ENCODE measurements at regions not wholly inside any gene's neighbourhood (a gene's known extent, or its start where the extent isn't known, plus 50 kb on each side); places are given as distances from the start of the nearest gene placed in this dataset.

DNA sequence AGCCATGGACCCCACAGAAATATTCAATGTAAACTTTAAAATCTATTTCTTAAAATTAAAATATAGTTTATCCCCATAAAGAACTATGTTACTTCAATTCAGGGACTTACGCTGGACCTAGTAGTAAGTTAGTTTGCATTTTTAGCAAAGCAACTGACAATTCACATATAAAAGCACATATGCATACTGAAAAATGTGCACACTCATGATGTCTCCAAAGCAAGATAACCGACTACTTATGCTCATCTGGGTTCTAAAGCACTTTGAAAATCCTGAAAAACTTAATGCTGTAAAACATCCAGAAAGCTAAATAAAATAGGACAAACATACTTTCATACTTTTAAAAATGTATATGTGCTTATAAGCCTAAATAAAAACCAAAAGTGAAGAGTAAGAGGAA lies 264.4 kb upstream of the GAS1 start:
- DNase-seq: no peak

DNA sequence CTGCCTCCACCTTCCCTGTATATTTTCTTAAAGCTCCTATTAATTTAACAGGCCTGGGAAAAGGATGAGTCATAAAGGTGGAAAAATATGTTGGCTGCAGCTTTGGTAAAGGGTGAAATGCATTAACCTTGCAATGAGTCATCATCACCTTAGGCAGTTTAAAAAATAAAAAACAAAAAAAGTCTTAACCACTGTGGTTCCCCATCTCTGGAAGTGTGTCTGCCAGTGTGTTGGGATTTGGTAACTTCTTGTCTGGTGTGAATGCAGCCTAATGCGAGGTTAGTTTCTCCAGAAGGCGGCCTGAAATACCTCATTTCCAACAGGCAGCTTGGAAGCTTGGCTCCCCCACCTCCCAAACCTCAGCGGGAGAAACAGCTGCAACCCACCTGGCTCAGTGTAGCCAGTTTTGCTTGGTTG lies 265.3 kb upstream of the GAS1 start:
- DNase-seq: no peak

DNA sequence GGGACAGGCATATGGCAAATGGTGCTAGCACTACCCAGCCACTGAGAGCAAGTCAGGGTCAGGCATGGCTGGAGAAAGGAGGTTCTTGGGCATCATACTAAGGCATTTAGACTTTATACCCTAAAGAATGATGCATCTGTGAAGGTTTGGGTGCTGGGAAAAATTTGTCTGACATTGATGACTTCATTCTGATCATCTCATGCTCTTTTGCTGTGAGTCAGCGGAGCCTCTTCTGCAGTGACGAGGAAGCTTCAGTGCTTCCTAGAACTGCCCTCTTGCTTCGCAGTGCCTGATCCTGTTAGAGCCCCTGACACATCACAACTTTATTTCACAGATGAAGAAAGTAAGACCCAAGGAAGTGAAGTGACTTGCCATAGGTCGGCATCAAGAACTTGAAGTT lies 266.6 kb upstream of the GAS1 start:
- no peak for DNase-seq

DNA sequence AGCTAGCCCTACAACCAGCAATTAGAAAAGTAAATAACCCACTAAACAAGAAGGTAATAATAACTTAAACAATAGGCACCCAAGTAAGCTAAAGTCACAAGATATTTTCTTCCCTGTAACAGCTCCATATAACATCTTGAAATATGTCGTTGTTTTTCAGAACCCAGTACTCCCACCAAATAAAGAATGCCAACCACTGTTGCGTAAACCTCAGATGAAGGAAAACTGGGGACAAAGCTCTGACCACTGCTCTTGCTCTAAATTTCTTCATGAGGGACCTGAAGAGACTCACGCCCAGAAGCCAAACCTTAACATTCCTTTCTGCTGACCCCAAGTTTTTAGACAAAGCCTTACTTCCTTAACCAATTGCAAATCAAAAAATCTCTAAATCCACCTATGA lies 267.7 kb upstream of the GAS1 start:
- no peak for DNase-seq

DNA sequence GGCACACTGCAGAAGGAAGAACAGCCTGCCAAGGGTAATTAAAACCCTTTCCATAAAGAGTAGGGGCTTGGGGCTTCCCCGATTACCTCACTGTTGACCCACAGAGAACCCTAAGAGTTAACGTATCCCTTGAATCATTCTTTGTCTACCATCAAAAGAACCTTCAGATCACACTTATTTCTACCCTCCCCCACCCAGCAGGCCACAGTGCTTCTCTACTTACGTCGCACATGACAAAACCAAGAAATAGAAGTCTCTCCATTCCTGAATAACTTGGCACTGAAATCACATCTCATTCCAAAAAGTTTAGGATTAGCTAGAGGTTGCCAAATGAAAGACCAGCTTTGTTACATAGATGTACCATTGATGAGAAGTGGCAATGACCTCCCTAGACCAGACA lies 268.7 kb upstream of the GAS1 start:
- no peak for DNase-seq

DNA sequence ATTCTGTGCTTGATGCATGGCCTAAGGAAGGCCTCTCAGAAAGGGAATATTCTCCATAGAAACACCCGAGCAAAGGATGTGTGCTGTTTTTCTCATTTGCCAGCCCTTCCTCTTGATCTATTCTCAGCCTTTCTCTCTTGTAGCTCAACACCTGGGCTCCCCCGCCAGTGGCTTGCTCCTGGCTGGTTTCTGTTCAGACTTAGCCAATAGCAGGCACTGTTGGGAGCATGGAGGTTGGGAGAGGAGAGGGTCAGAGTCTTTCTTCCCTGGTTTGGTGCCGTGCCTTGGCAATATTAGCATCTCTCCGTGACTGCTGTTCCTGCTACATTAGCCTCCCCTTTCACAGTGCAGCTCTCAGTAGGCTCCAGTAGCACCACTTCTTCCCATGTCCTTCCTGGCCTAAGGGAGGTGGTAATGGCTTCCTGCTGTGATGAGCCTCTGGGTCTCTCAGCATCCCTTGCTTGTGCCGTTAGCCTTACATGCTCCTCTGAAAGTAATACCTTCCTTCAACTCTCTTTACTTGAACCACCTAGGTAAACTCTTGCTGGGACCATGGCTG lies 269.7 kb upstream of the GAS1 start:
- DNase-seq: no peak

DNA sequence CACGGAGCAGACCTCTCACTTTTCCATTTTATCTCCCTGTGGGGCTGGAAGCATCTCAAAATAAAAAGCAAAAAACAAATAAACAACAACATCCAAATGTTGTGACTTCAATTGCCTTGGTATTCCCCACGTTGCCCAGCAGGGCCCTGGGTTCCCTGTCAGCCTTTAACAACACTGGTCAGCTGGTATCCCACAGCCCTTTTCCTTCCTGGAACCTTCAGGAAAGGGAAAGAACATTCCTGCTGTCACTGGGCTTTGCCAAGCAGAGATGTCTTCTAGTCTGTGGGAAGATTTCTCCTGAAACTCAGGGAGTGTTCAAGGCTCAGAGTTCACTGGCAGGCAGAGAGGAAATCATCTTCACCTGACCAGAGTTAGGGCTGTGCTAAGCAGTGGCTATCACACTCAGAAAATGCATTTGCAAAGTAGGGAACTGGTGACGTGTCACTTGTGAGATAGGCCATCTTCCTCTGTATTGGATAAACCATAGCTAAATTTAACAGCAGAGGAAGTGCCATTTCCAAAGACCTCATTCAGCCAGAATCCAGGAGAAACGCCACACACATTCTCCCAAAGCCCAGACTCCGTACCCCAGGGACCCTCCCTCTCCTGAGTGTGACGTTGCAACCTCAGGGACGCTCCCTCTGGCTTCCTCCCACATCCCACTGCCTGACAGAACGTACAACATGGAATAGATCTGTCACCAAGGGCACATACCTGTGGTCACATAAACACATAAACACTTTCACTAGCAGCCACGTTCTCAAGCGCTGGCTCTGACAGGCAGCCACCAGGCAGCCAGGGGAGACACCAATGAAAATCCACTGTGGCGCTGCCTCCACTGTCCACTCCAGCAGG lies 274.0 kb upstream of the DAPK1 start:
- DNase-seq: no peak

DNA sequence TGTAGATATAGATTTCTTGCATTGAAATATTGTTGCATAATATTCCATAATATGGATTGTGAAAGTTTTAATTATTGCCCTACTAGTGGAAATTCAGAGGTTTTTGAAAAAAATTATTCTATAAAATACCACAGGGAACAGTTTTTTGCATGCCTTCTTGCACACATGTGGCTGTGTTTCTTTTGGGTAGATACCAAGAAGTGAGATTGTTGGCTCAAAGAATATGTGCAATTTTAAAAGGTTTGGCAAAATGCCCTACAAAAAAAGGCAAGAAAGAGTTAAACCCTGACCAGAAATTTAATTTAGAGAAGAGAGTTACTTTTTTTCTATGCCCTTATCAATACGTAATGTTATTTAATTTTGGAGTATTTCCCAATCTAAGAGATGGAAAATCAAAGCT lies 270.8 kb upstream of the DAPK1 start:
- DNase-seq: no peak

DNA sequence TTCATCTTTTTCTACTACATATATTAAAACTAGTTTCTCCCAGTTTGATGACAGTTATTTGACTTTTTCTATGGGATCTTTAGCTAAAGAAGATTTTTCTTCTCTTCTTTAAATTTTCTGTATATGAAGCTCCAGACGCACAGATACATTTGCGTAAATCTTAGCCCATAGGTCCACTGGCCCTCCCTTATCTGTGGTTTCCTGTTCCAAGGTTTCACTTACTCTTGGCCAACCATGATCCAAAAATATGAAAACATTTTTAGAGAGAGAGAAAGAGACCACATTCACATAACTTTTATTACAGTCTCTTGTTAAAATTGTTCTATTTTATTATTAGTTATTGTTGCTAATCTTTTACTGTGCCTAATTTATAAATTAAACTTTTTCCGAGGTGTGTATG lies 270.2 kb upstream of the DAPK1 start:
- DNase-seq: no peak

DNA sequence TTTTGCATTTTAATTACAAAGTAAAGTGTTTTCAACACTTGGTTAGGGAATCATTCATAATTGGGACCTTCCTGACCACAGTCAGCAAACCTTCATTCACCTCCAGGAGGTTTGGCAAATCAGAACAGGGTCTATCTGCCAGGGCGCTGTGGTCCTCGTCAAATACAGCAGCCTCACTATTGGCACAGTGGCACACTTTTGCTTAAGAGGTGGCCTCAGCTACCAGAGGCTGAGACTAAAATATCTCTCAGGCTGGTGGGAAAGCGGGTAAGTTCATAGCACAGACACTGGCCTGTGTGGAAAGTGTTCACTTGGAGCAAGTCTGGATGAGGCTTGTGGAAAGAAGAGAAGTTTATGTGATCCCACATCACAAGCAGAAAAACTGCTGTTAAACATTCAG lies 268.6 kb upstream of the DAPK1 start:
- DNase-seq: no peak

DNA sequence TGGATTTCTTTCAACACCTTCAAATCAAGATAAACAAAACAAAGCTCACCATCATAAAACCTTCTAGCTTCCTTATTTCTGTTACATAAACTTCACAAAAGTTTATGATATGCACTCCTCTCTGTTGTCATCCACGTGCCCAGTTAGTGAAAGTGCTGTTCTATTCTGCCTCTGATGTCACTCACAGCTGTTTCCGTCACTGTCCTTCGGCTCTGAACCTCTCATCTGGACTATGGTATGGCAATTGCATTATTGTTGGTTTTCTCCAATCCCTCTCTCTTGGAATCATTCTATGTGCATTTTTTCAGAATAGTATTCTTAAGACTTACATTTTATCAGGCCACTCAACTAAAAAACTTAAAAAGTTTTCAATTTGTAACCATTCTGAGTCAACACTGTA lies 264.2 kb upstream of the DAPK1 start:
- no peak for DNase-seq

DNA sequence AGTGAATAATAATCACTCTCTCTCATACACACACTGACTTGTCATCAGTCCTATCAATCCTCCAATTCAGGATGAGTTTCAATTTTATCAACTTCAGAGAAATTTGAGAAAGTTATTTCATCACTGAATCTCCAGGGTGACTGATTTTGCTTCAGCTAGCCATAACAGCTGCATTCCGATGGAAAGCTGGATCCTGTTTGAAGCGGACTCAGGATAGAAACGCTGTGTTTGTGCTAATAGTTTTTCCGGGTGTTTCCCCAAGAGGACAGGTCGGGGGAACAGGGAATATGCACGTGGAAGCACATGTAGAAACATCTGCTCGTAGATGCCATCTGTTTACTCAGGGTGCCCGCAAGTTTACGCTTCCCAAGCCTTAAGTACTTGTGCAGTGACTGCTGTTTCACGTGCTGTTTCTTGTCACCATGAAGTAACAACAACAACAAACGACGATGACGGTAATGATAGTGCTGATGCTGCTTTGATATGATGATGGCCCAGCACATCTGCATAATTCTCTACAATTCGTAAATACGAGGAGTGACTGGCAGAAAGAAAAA lies 263.7 kb upstream of the DAPK1 start:
- no peak for DNase-seq

DNA sequence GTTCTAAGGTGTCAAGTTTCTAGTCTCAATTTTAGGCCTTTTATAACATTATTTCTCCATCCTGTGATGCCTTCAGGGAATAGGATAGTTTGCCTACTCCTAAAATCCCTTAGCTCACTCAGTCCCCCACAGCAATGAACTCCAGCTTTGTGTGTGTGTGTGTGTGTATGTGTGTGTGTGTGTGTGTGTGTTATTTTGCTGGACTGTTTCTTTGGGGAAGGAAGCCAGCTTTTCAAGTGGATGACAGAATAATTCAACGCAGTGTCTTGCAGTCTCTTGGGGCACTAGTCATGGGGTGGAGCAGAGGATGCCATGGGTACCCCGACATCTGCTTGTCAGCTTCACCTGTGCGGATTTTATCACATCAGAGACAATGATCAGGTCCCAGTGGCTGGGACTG lies 262.8 kb upstream of the DAPK1 start:
- DNase-seq: no peak

DNA sequence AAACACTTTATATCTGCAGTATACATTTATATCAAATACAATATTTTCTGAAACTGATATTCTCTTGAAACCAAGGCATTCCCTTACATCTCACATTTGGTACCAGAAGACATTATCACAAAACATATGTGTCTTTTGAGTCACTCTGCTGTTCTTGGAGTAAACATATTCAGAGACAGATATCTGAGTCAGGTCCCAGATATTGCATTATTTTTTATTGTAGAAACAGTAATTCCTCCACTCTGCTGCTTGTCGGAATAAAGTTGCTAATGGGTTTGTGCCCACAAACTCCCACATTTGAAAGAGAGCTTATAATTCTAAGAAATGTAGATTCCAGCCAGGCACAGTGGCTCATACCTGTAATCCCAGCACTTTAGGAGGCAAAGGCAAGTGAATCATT lies 261.1 kb upstream of the DAPK1 start:
- DNase-seq: no peak

DNA sequence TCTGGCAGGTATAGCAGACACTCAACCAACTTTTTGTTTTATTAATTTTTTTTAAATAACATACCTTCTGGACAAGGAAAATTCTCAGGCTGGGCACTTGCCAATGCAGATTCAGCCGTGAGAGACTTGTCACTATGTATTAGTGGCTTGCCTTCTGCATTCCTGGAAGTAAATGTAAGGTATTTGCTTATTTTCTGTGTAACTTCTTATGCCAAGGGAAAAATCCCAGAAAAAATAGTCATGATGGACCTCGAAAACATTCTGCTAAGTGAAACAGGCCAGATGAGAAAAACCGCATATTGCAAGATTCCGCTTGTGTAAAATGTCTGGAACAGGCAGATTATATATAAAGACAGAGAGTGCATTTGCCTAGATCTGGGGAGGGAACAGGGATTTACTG lies 260.3 kb upstream of the DAPK1 start:
- DNase-seq: no peak

DNA sequence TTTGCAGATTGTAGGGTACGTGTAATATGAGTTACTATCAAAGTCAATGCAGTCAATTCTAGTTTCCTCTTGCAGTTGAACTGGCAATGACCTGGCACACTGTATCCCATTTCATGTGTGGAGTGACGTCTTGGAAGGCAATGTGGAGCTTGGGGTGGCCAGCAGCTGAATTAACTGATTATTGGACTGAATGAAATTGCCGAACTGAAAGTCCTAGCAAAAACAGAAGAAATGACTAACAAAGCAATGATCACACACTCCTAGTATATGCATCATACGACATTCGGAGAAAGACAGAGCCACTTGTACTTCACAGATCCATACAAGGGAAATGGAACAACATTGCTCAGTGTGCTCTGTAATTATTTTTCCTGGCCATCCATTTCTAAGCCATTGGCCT lies 259.1 kb upstream of the DAPK1 start:
- no peak for DNase-seq

DNA sequence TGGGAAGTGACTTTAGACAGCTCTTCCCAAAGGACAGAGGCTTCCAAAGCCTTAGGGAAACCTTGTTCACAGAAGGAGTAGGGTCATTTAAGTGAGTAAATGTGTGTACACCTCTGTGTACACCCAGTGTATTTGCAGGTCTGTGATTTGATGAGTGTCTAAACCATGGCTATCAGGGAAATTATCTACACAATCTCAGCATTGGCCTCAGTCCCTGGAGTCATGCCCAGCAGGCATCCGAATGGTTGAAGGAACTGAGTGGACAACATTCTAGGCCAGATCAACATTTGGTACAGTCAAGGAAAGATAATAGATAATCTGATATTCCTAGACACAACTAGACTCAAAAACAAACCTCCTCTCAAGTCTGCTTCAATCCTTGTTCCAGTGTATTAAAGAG lies 258.4 kb upstream of the DAPK1 start:
- no peak for DNase-seq

DNA sequence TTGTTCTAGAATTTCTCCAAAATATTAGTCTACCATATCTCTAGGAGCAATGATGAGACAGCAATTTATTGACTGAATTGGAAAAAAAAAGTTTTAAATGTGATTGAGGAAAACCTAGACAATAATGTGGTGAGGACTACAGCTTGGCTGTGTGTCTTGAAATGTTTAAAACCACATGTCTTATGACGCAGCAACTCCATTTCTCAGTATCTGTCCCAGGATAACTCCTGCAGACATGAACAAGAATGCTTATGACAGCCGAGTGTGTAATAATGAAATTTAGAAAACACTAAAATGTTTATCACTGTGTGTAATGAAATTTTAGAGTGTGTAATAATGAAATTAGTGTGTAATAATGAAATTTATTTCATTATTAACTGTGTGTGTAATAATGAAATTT lies 254.1 kb upstream of the DAPK1 start:
- DNase-seq: no peak

DNA sequence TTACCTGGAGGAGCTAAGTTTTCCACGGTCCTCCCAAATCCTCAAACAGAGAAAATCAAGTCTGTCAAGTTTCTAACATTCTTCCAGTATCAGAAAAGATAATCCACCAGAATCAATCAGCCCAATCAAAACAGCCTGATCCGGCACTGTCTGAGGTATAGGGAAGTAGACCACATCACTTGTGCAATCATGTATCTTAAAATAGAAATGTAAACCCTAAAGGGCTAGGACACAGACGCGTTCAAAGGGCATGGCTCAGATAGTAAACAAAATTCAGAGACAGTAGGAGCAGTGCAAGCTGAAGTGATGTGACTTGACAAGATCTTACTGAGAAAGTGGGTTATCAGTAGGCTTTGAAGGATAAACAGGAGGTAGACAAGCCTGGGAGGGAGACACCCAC lies 252.4 kb upstream of the DAPK1 start:
- DNase-seq: no peak

DNA sequence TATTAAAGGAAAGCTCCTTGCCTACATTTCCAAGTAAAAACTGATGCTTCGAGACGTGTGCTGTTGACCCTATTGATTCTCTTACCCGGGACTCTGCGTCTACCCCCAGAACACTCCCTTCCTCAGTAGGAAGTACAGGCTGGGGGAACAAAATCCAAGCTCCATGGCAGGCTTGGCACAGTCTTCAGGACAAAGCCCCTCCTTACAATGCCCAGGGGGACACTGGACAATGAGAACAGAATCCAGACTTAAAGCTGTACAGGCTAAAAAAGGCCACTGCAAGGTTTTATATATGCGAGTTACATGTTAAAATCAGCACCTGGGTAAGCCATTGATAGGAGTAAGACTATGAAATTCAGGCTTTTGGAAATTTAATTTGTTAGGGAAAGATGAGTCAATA lies 250.6 kb upstream of the DAPK1 start:
- no peak for DNase-seq

DNA sequence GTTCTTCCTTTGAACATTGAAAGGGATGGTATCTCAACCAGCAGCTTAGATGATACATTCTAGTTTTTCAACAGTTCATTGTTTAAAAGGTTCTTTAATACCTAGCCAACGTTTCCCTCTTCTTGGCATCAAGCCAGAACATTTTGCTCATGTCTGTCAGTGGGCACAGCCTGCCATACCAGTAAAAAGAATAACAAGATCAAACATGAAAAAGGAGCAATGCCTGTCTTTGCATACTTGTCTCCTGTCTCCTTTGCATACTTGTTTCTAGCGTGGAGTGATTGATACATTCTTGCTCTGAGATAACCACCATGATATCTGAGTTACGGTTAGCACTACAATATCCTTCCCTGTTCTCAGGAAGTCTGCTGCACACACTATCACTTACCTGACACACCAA lies 248.6 kb upstream of the DAPK1 start:
- DNase-seq: no peak

DNA sequence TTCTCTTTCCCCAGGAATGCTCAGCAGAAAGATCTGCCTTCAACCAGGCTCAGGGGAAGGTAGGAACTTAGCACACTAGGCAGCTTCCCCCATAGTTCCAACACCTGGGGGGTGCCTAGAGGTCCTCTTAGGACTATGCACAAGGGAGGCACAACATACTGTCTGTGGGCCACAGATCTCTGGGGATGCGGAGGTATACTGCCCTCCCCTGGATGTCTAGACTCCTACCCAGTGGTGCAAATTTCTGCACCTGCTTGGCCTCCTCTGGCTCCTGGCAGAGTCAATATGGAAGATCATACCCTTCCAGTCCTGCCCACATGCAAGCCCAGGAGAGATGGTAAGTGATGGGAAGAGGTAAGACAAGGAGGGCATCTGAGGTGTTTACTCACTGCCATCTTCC lies 247.5 kb upstream of the DAPK1 start:
- DNase-seq: no peak

DNA sequence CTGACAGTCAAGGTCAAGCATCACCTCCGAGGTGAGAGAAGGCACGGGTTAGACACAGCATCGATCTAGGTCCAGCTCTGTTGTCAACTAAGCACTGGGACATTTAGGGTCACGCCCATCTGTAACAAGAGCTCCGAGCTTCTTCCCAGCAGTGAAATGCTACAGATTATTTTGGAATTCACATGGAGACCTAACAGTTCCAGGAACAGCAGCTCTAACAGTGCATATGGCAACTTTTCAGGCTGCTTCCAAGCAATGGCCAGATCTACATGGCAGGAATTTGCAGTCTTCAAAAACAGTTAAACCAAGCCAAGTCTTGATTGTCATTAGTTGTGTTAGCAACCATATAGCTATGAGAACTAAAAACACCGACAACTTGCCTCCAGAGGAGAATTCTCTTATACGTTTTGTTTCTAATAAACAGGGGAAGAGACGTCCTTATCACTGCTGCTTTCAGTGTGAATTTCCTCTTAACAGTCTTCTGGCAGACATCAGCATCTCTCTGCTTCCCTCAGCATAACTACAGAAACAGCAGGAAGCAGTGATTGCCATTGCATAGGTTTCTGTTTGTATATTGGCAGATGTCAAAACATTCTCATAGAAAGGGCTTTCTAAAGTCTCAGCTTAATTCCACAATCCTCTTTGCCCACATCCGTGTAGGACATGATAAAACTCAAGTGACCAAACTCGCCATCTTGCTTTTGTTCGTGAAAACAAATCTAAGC lies 242.1 kb upstream of the DAPK1 start:
- no peak for DNase-seq

DNA sequence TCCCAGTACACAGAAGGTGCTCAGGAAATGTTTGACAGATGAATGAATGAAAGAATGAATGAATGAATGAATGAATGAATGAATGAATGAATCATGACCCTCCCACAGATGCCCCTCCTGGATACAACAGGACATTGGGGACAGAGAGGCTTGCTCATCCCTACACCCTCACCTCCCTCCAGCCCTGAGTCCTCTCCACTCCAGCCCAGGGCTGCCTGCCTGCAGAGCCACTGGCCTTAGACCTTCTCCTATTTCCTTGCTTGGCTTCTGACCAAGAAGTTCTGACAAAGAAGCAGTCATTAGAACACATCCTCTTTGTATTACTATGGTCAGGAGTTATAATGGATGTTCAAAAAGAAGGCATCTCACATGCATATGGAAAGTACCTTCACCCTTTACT lies 240.7 kb upstream of the DAPK1 start:
- no peak for DNase-seq

All from CD4-positive, alpha-beta T cell treated with Interleukin-4 for 4 hours (primary cell).